IPS-20b (cell line): ENCODE measurements at regions not wholly inside any gene's neighbourhood (a gene's known extent, or its start where the extent isn't known, plus 50 kb on each side); places are given as distances from the start of the nearest gene placed in this dataset.
"Not testable (repeated sequence)": the region's sequence is repeated elsewhere in the genome, so short reads cannot be mapped to it uniquely, and the experiment has no call there.

ENCODE experiments used
- H3K27ac ChIP-seq: one replicate; pipeline ENCODE4 v1.5.1; 2013; ENCODE audit warnings: low read length
- H3K27me3 ChIP-seq: 2 replicates; pipeline ENCODE4 v1.6.1; 2013; ENCODE audit warnings: mild to moderate bottlenecking, low read length, inconsistent platforms; ENCODE audit not compliant: insufficient read depth
- H3K36me3 ChIP-seq: 2 replicates; pipeline ENCODE4 v1.6.1; 2013; ENCODE audit warnings: low read depth, mild to moderate bottlenecking, inconsistent platforms, low read length, moderate library complexity; ENCODE audit not compliant: insufficient read depth
- H3K4me1 ChIP-seq: 2 replicates; pipeline ENCODE4 v1.6.1; 2013; ENCODE audit warnings: mild to moderate bottlenecking, control low read depth, inconsistent platforms, low read length, moderate library complexity; ENCODE audit not compliant: insufficient read depth
- H3K4me3 ChIP-seq: 2 replicates; pipeline ENCODE4 v1.5.1; 2013; ENCODE audit warnings: mild to moderate bottlenecking, low read length, inconsistent platforms
- H3K9ac ChIP-seq: 2 replicates; pipeline ENCODE4 v1.6.1; 2013; ENCODE audit warnings: low read depth, mild to moderate bottlenecking, inconsistent platforms, low read length, moderate library complexity
- H3K9me3 ChIP-seq: 2 replicates; pipeline ENCODE4 v1.6.1; 2013; ENCODE audit warnings: mild to moderate bottlenecking, low read depth, low read length, inconsistent platforms; ENCODE audit not compliant: insufficient read depth

- H3K36me3 ChIP-seq = no peaks in the 10 kb centered on the region
- H3K27me3 ChIP-seq = no peaks in the 10 kb centered on the region
- H3K9ac ChIP-seq = no peak overlapping the region
- no peaks in the 10 kb centered on the region for H3K4me1 ChIP-seq
- no peak overlapping the region for H3K27ac ChIP-seq
- no peak overlapping the region for H3K4me3 ChIP-seq
- H3K9me3 ChIP-seq = no peaks in the 10 kb centered on the region
Observed at GRCh38 chr18:70827632-70828031, 538.8 kb downstream of the SOCS6 start.

- Histone ChIP-seq H3K4me3 (no peak overlapping the region), H3K4me1 (no peaks in the 10 kb centered on the region), H3K27ac (no peak overlapping the region), H3K36me3 (no peaks in the 10 kb centered on the region), H3K27me3 (no peaks in the 10 kb centered on the region), H3K9ac (no peak overlapping the region), H3K9me3 (no peaks in the 10 kb centered on the region)
Observed at GRCh38 chr18:70826571-70826970, 537.7 kb downstream of the SOCS6 start.

DNA sequence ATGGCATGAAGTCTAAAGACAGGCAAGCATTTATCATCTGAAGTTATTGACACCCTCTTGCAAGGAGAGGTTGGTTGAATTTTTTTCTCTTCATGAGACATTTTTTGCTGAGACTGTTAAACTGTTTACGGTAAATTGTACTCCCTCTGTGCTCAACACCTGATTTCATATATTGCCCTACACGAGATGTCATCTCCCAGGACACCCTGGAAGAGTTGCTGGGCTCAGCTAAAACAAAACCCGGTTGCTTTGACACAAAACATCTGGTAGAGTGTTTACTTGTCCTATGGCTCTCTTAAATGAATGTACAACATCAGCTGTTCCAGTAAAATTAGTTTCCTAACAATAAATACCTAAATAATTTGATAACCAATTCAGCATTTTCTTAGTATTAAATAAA, 533.8 kb downstream of the SOCS6 start:
- Histone ChIP-seq H3K27ac (no peak overlapping the region), H3K4me3 (no peak overlapping the region), H3K9me3 (no peaks in the 10 kb centered on the region), H3K4me1 (no peaks in the 10 kb centered on the region), H3K27me3 (no peaks in the 10 kb centered on the region), H3K9ac (no peak overlapping the region), H3K36me3 (no peaks in the 10 kb centered on the region)

DNA sequence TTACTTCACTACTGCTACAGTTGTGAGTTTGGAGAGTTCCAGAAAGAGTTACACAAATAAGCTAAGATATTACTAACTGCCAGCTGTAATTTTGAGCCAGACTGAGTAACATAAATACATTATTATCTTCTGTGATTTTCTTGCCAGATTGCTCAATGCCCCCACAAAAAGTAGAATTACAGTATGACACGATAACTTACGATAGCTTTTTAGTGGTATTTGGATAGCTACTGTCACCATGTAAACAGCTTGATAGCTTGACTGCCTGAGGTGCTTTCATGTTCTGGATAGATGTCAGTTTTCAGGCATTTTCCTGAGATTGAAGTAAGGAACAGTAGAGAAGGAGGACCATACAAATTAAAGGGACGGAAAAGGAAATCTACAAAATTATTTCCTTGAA, 533.3 kb downstream of the SOCS6 start:
- Histone ChIP-seq H3K36me3 (no peaks in the 10 kb centered on the region), H3K4me1 (no peaks in the 10 kb centered on the region), H3K27me3 (no peaks in the 10 kb centered on the region), H3K9ac (no peak overlapping the region), H3K4me3 (no peak overlapping the region), H3K27ac (no peak overlapping the region), H3K9me3 (no peaks in the 10 kb centered on the region)

DNA sequence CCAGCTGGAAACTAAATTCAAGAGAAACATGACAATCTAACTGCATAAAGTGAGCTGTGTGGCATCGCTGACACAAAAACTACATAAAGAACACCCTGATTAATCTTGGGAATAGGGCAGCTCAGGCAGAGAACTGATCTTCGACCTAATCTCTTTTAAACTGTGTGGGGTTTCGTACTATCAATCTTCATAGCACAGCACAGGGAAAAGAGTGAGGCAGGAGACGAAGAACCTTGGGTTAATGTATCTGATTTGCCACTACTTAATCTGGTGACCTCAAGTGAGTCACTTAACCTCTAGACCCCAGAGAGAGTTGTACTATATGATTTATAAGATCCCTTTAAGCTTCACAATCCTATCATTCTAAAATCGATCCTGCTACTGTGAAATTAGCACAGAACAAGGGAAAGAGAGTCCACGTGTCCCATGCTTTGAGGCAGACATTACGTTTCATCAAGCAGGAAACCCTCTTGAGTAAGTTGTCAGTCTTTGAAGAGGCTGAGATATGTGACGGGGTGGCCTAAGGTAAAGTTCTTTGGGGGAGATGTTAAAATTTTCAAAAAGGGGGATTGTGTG, 519.7 kb downstream of the SOCS6 start:
- no peaks in the 10 kb centered on the region for H3K27me3 ChIP-seq
- no peak overlapping the region for H3K27ac ChIP-seq
- H3K9ac ChIP-seq = no peak overlapping the region
- no peaks in the 10 kb centered on the region for H3K4me1 ChIP-seq
- no peaks in the 10 kb centered on the region for H3K36me3 ChIP-seq
- no peak overlapping the region for H3K4me3 ChIP-seq
- H3K9me3 ChIP-seq = no peaks in the 10 kb centered on the region

DNA sequence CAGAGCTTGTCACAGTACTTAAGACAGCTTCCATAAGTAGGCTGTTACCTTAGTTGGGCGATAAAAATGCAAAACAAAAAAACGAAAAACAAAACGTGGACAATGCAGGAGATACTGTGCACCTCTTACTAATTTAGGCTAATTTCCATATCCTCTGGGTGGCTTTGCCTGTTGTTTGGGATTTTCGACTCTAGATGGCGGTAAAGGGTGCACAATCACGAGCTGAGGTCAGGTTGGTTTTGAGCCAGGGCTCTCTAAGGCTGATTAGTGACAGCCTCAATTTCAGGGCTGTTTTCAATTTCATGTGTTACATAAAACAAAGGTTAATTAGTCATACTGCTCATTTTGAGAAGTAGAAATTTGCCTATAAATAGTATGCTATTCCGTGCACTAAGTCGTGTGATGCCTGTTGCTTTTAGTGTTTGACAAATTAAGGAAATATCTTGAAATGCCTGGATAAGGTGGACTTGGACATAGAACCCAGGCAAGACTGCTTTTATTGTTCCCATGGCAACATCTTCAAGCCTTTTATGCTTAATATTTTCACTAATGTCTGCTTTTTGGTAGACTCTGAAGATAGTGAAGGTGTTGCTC, 493.1 kb downstream of the SOCS6 start:
- no peaks in the 10 kb centered on the region for H3K36me3 ChIP-seq
- no peaks in the 10 kb centered on the region for H3K9me3 ChIP-seq
- no peaks in the 10 kb centered on the region; the same call in 1 of the 2 replicates for H3K4me1 ChIP-seq
- H3K4me3 ChIP-seq = no peak overlapping the region
- H3K27ac ChIP-seq = no peak overlapping the region
- H3K27me3 ChIP-seq = no peaks in the 10 kb centered on the region
- H3K9ac ChIP-seq = no peak overlapping the region

DNA sequence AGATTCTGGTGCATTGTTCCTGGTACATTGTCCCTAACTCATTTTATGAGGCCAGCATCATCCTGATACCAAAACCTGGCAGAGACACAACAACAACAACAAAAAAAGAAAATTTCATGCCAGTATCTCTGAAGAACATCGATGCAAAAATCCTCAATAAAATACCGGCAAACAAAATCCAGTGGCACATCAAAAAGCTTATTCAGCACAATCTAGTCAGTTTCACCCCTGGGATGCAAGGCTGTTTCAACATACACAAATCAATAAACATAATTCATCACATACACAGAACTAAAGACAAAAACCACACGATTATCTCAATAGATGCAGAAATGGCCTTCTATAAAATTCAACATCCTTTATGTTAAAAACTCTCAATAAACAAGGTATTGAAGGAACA, 477.4 kb downstream of the SOCS6 start:
- not testable (repeated sequence) for H3K9ac ChIP-seq, H3K27me3 ChIP-seq, H3K4me3 ChIP-seq, H3K4me1 ChIP-seq, H3K9me3 ChIP-seq, H3K27ac ChIP-seq, H3K36me3 ChIP-seq

DNA sequence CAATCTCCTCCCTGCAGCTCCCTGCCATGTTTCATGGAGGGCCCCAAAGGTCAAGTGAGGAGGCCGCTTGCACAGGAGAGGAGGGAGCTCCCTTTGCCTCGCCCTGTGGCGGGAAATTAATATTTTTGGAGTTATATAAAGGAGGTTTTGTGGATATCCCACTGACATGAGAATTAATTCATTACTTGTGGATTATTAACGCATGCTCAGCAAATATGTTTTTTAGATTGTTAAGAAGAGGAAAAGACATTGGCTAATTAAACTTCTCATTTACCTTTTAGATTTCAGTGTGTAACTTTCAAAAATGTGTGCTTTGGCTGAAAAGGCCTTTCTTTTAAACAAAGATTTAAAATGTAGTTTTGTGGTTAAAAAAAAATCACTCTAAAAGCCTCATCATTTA, 474.0 kb downstream of the SOCS6 start:
- no peak overlapping the region for H3K27ac ChIP-seq
- H3K9ac ChIP-seq = no peak overlapping the region
- H3K36me3 ChIP-seq = no peaks in the 10 kb centered on the region
- no peaks in the 10 kb centered on the region for H3K27me3 ChIP-seq
- H3K4me1 ChIP-seq = no peaks in the 10 kb centered on the region
- no peak overlapping the region for H3K4me3 ChIP-seq
- H3K9me3 ChIP-seq = no peaks in the 10 kb centered on the region

DNA sequence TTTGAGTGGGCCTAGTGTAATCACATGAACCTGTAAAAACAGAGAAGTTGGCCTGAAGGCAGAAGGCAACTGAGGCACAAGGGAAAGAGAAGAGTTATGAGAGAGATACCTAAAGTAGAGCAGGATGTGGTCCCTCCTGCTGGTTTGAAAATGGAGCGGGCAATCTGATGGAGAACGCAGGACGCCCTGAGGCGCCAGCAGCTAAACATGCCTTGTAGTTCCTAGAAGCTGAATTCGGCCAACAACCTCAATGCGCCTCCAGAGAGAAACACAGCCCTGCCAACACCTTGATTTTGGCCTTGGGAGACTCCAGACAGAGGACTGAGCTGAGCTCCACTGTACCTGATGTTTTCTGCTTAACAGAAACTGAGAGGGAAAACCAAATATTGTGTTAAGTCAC, 469.9 kb downstream of the SOCS6 start:
- no peaks in the 10 kb centered on the region for H3K9me3 ChIP-seq
- no peak overlapping the region for H3K4me3 ChIP-seq
- H3K9ac ChIP-seq = no peak overlapping the region
- no peaks in the 10 kb centered on the region for H3K27me3 ChIP-seq
- no peak overlapping the region for H3K27ac ChIP-seq
- no peaks in the 10 kb centered on the region for H3K4me1 ChIP-seq
- no peaks in the 10 kb centered on the region for H3K36me3 ChIP-seq

GRCh38 chr18:70754486-70754885, 465.6 kb downstream of the SOCS6 start:
- Histone ChIP-seq H3K27me3 (no peaks in the 10 kb centered on the region), H3K9ac (no peak overlapping the region), H3K36me3 (no peaks in the 10 kb centered on the region), H3K4me3 (no peak overlapping the region), H3K4me1 (no peaks in the 10 kb centered on the region), H3K9me3 (no peaks in the 10 kb centered on the region), H3K27ac (no peak overlapping the region)

- Histone ChIP-seq H3K4me3 (no peak overlapping the region), H3K27me3 (no peaks in the 10 kb centered on the region), H3K36me3 (no peaks in the 10 kb centered on the region), H3K4me1 (no peaks in the 10 kb centered on the region), H3K27ac (no peak overlapping the region), H3K9ac (no peak overlapping the region), H3K9me3 (peaks cover 17% of the 10 kb centered on the region)
Observed at GRCh38 chr18:70732916-70733315, 444.1 kb downstream of the SOCS6 start.

DNA sequence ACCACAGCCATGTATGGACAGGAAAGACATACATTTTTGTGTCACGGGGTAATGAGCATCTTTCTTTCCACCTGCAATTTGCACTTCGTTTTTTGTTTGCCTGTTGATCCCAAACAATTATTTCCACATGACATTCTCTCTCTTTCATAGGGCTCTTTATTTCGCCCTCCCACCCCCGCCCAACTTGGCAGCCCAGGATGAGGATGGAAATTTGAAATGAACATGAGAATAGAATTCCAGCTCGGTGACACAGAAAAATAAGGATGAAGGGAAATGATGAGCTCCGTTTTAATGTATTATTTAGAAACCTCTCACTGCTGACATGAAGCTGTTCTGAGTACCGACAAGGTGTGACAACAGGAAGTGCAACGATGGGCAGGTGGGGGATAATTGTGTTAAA, 443.3 kb downstream of the SOCS6 start:
- Histone ChIP-seq H3K27me3 (no peaks in the 10 kb centered on the region), H3K4me3 (no peak overlapping the region), H3K27ac (no peak overlapping the region), H3K4me1 (no peaks in the 10 kb centered on the region), H3K9ac (no peak overlapping the region), H3K36me3 (no peaks in the 10 kb centered on the region), H3K9me3 (peaks cover 17% of the 10 kb centered on the region)
